ENCODE measurements at regions not wholly inside any gene's neighbourhood (a gene's known extent, or its start where the extent isn't known, plus 50 kb on each side); places are given as distances from the start of the nearest gene placed in this dataset.

DNA sequence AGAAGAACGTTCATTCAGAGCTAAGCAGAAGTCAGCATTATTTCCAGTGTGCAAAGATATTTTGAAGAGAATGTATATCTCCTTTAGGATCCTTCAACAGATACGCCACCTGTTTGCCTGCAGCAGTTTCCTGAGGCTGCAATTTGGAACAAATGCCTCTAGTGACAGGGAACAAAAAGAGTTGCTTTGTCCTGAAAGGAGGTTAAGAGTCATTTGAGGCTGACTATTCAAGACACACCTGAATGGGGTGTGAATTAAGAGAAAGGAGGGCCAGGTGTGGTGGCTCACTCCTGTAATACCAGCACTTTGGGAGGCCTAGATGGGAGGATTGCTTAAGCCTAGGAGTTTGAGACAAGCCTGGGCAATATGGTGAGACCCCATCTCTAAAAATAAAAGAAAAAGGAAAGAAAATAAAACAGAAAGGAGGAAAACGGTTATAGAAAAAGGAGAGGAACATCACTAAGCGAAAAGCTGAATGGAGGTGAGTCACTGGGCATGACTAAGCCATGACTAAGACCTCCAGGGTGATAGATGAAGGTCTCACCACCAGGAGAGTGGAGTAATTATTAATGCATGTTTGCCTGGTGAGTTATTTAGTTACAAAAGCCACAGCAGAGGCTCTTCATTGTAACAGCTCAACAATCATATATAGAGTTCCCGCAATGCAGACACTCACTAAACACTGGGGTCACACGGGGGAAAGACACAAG lies 255.2 kb upstream of the TNC start:
- DNase-seq: no peak

DNA sequence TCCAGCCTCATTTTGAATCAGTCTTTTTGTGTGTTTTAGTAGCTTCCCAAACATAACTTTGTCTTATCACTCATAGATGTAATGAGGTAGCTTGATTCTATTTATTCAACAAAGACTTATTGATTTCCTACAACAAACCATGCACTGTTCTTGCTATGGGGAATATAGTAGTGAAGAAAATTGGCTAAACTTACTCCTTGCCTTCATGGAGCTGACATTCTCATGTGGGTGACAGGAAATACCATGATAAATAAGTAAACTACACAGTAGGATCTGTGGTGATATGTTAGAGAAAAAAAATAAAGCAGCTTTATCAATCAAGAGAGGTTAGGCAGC lies 255.7 kb upstream of the TNC start:
- DNase-seq: no peak

DNA sequence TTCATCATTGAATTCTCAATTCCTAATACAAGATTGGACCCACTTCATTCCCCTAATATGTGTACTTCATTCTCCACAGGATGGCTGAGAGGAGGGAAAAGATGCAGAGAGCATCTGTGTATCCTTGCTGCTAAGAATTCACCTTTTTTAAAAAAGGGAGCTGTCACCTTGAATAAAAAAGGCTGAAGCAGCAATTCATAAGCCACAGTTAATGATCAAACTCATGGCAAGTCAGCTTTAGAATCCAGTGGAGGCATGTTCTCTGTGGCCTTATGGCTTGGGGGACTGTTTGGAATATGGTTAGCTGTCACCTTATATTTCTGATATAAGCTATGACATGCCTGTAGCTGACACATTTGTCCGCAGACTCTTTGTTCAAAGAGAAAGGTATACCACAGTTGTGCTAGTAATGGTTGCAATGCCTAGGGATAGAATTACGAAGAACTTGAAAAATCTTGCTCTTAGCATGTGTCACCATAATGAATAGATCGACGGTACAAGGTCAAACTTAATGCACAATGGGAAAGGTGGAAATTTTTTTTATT lies 256.8 kb upstream of the TNC start:
- no peak for DNase-seq

DNA sequence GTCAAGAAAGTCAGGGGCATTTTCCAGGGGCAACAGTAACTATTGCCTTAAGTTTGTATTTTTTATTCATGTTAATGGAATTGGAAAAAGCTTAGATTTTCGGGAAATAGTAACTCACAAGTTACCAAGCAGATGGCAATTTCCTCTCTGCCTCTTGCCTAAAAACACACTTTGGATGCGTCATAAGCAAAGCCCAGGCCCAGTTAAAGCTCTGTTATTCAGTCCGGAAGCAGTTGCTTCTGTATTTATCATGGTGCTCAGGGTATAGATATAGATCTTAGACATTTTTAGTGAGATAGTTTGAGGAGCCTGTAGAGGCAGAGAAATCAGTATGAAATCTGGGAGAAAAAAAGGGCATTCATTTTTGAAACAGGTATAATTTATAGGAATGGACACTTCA lies 260.3 kb upstream of the TNC start:
- no peak for DNase-seq

DNA sequence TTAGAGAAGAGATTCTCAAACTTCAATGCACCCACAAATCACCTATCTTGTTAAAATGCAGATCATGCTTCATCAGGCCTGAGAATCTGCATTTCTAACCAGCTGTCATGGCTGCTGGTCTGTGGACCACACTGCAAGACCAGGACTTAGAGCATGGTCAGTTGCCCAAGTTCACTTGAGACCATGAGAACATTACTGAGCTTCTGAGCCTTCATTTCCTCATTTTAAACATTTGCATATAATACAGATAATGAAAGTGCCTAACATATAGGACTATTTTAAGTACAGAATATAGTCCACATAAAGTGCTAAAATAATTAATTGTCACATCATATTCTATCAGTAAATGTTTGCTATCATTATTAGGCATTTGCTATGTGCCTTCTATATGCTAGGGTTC lies 260.8 kb upstream of the TNC start:
- DNase-seq: no peak

DNA sequence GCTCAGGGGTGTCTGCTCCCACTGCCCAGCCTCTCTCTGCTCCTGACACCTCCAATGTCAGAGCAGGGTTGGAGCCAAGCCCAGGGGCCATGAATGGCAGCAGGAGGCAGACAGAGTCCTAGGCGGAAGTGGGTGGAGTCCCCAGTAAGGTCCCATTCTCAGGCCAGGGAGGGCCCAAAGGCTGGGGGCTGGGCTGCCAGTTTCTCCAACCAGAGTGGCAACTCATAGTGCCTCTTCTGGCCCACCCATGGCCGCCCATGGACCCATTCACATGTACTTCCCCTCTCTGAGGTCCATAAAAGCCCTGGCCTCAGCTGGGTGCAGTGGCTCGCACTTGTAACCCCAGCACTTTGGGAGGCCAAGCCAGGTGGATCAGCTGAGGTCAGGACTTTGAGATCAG lies 261.8 kb upstream of the TNC start:
- DNase-seq: no peak

DNA sequence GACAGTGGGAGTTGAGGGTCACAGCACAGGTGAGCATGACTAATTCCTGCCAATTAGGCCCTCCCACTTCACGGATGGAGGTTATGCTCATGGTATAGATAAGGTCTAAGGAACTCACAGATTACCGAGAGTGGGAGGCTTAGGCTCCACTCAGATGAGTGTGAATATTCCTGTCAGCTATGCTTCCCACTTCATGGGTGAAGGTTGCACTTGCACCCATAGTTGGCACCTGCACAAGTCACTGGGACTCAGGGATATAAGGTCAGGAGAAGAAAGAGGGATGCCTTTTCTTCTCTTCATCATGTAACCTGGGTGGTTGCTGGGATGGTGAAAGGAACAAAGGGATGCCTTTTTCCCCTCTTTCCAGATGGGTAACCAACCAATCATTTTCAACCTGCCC lies 264.9 kb upstream of the TNC start:
- DNase-seq: no peak

DNA sequence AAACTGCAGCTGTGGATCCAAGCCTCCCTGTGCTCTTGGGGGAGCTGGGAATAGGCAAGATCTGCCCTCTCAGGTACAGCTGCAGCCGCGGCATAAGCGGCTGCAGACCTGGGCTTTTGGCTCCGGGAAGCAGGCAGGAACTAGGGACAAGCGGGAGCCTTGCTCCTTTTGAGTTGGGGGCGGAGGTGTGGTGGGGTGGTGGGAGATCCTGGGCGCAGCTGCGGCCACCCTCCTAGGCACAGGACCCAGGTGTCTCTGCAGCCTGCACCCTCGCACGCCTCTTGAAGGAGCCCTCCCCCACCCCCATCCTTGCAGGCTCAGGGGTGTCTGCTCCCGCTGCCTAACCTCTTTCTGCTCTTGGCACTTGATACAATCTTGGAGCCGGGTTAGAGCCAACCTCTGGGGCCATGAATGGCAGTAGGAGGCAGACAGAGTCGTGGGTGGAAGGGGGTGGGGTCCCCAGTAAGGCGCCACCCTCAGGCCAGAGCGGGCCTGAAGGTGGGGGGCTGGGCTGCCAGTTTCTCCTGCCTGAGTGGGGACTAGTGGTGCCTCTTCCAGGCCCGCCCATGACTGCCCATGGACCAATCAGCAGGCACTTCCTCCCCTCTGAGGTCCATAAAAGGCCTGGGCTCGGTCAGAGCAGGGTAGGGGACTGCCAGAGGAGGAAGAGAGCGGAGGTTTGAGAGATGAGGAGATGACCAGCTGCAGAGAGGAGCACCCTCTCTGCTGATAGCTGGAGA lies 267.6 kb upstream of the TNC start:
- DNase-seq: no peak

DNA sequence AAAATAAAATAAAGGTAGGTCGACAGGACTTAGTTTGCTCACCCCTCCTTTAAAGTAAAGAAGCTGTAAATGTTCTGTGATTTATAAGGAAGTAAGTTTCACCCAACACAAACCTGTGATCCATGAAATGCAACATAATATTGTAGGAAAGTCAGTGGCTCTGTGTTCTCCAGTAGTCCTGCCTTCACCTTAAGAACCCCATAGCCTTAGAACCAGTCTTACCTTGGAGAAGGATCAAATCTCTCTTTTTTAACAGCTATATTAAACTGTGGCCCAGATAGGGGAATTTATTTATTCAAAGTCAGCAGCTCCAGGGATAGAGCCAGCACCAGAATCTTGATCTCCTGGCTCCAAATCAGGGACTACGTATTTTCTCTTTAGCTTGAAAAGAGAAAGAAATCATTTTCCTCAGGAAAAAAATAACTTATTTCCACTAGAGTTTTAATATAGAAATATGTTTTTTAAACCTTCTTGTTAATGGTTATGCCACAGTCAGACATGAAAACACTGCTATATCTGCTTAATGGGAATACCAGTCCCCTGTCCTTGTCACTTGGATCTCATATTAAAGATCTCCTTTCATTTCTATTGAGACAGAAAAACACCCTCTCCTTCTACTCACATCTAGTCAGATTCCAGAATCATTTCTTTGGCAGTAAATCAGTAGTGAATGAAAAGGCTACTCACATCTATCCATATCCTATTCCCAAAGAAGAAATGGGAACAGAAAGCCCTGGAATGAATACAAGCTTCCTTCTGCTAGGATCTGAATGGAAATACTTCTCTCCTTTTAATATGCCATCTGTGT lies 269.2 kb upstream of the TNC start:
- DNase-seq: no peak

DNA sequence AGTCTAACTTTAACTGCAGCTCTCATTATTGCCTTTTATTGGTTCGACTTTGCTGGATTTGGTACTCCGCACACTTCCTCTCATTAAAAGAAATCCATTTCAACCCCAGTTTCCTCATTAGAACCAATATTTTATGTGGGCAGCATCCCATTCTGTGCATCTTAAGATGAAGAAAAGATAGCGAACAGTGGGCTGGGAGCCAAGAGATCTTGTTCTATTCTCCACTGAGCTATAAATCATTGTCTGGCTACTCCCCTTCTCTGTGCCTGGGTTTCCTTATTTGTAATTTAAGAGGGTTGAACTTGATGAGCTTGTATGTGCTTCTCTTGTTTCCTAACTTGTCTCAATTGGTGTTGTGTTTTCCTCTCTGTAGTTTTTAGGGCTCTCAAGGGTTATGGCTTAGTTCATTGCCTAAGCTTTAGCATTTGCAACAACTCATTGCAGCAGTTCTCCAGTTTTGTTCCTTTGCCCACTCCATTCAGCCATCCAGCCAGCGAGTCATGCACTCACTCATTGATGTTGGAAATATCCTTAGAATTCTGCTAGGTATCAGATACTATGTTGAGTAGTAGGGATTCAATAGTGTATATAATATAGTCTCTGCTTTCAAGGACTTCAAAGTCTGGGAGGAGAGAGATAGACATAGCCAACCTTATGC lies 273.3 kb upstream of the TNC start:
- no peak for DNase-seq

DNA sequence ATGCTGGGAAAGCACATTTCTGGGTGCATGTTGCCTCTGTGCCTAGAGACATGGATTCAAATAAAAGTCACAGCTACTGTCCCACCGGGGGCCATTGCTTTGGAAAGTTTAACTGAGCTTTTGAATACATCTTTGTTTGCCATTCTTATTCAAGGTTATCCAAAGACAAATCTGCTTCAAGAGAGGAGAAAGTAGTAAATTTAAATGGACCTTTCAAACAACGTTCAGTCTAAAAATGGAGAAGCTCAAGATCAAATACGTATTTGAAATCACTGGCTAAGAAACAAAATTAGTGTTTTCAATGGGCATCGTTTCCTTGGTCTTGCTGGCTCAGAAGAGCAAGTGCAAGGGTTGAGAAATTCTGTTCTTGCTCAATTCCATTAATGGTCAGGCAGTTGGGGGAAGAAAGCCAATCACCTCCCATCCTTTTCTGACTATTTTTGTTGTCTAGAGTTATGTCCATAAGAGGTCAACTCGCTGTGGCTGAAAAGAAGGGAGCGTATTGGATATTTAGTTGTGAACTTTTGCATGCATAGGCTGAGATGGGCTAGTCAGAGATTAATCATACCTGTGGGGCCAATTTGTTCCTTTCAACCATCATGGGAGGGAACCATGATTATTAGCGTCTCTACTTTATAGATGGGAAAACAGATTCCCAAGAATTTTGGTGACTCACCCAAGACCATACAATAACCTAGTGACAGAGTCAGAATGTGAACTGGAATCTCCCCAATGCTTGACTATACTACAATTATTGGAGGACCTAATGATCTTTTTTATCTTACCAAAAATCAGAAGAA lies 276.2 kb upstream of the TNC start:
- DNase-seq: no peak

DNA sequence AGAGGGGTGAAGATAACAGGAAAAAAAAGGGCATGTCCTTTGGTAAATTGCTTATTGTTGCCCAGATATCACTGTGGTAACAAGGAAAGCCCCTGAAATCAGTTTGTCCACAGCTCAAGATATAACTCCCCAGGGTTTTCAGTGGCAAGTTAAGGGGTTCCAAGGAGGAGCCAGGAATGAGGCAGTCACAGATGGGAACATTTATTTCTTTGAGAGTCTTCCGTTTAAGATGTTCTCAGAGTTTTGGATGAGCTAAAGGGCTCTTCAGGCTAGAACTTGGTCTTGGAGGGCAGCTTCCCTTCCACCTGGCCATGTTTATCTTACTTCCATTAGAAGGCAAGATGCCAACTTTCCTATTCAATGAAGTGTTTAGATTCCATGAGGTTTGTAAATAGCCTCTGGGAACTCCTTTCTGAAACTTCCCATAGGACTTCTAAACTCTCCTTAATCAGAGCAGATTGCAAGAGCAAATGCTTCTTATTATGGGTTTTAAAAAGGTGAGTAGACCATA lies 277.6 kb upstream of the TNC start:
- no peak for DNase-seq

DNA sequence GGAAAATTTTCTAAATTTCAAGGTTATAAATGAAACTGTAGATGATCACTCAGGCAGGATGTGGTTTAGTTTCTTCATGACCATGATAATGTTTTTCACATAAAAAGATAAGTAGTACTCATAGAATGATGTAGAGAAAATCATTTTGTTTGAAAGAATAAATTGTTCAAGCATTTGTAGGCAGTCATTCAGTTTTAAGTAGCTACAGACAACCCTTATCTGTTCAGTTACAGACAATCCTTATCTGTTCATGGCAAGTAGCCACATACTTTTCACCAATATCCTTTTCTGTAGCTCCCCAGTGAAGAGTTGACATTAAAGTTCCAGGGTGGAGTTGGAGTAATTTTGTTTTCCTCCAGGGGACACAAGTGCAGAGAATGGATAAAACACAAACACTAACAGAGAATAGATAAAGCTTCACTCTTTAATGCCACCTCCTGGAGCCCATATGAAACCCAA lies 278.1 kb upstream of the TNC start:
- no peak for DNase-seq

DNA sequence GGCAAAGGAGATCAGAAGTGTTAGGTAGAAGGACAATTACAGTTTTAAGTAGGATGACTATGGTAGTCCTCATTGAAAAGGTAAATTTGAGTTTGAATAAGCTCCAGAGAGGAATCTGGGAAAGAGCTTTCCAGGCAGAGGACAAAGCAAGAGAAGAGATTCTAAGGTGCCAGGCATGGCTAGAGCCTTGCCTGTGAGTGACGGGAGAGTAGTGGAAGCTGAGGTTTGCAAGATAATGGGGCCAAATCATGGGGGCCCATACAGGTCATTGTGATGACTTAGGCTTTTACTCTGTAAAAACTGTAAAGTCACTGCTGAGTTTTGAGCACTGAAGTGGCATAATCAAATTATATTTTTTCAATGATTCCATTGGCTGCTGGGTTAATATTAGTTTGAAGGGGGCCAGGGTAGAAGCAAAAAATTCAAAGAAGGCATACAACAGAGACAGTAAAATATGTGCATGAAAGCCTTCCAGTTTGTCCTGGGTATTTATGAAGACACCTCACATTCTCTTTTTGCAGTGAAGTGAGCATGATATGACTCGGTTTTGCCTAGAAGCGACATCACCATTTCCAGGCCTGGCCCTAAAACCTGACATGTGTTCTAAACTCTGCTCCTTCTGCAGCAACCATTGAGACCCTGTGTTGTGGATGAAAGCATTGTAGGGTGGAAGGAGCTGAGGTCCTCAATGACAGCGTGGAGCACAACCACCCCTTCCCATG lies 279.8 kb upstream of the TNC start:
- no peak for DNase-seq

DNA sequence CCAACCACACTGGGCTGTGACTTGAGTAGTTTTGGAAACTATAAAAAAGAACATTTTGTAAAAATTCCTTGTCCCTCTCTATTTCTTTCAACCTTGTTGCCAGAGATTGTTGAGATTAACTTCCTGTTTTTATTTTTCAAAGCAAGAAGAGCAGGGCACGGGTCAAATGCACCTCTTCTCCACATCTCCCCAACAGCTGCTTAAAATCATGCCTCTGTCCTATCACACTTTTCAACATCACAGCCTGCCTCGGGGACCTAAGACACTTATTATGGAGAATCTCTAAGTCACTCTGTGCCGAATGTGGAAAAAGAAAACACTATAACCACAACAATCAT lies 280.3 kb upstream of the TNC start:
- no peak for DNase-seq

DNA sequence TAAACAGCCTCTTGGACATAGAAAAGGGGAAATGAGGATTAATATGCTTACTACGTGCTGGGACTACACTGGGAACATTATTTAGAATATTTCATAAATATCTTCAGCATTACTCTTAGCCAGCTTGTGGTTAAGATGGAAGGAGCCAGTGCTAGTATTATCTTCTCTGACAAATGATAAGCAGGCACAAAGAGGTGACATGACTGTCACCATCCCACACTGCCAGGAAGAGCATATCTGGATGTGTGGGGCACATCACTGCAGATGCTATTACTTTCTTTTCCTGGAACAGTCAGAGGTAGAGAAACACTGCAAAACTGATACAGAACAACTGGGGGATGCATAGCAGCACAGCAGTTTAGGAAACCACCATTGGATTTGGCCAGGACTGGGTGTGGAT lies 281.0 kb upstream of the TNC start:
- DNase-seq: no peak

DNA sequence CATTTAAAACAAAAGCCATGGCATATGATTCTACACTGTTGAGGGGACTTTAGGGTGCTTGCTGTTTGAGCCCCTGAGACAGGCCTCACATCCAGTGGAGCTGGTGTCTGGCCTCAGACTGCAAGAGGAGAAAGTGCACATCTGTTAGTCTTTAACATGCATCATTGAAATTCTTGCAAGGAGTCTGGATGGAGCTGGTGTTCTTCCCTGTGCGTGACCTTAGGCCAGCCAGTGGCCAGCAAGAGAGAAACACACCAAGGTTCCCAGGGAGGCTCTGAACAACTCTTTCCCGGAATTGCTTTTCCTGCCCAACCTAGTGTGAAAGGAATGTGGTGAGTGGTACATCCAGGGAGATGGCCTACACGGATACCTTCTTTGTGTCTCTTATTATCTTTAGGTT lies 282.8 kb upstream of the TNC start:
- no peak for DNase-seq

DNA sequence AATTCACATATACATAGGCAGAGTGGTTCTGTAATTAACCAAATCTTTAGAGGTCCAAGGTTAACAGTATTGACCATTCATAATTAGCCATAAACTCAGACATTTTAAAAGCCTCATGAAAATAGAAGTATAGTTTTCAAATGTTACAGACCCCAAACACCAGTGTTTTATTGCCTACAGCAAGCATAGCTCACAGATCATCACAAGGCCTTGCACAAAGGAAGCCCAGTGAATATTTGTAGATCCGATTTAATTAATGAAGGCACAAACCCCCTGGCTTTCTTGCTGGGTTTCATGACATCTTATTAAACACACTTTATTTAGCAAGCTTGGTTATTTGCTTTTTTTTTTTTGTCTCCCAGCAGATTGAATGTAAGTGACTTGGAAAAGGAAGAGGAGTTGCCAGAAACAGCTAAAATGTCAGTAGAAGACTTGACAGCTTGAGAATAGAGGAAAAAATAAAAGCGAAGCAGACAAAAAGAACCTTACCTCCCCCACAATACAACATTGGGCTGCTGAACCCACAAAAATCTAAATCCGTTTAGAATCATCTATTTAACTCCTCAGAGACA lies 283.9 kb upstream of the TNC start:
- no peak for DNase-seq

DNA sequence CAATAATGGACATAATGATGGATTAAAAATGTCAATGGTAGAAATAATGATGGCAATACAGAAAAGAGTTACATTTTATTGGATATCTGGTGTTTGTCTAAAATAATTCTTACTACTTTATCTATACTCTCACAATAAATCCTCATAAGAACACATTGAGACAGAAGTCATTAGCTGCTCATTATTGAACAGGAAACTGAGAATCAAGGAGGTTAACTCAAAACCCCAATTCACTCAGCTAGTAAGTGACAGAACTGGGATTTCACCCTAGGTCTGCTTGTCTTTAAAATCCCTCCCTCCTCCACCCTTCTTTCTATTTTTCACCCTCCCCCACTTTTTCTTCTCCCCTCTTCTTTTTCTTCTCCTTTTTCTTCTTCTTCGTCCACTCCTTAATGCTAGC lies 285.8 kb upstream of the TNC start:
- DNase-seq: no peak

DNA sequence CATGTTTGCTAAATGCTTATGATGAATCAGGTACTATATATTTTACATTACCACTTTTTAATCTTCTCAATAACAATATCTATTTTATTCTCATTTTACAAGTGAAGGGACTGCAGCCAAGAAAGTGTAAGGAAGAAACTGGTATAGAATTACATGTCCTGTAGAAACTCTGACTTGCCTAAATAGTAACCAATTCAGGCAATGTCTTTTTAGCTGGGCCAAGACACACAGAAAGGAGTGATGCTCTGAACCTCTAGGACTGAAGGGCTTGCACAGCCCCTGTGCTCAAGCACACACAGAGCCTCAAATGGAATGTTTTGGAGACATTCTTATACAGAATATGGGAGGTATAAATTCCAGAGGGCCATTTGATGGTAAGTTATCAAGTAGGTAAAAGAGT lies 286.4 kb upstream of the TNC start:
- DNase-seq: no peak

DNA sequence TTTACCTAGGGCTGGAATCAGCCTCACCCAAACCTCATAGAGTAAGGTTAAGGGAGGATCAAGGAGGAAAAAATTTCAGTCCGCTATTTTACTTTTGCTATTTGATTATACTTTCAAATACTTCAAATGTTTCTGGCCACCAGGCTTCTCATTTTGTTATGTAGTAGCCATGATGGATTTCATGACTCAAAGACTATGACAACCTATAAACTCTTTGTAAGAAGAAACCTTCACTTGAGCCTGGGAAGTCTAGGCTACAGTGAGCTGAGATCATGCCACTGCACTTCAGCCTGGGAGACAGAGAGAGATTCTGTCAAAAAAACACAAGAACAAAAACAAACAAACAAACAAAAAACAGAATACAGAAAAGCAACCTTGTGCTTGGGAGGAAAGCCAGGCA lies 293.6 kb upstream of the TNC start:
- DNase-seq: no peak
